ENCODE measurements at regions not wholly inside any gene's neighbourhood (a gene's known extent, or its start where the extent isn't known, plus 50 kb on each side); places are given as distances from the start of the nearest gene placed in this dataset.

- TF ChIP-seq, protein P1, sequence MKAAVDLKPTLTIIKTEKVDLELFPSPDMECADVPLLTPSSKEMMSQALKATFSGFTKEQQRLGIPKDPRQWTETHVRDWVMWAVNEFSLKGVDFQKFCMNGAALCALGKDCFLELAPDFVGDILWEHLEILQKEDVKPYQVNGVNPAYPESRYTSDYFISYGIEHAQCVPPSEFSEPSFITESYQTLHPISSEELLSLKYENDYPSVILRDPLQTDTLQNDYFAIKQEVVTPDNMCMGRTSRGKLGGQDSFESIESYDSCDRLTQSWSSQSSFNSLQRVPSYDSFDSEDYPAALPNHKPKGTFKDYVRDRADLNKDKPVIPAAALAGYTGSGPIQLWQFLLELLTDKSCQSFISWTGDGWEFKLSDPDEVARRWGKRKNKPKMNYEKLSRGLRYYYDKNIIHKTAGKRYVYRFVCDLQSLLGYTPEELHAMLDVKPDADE (IDR thresholded peaks at IDR 0.05): no peak
- TF ChIP-seq, protein P2, sequence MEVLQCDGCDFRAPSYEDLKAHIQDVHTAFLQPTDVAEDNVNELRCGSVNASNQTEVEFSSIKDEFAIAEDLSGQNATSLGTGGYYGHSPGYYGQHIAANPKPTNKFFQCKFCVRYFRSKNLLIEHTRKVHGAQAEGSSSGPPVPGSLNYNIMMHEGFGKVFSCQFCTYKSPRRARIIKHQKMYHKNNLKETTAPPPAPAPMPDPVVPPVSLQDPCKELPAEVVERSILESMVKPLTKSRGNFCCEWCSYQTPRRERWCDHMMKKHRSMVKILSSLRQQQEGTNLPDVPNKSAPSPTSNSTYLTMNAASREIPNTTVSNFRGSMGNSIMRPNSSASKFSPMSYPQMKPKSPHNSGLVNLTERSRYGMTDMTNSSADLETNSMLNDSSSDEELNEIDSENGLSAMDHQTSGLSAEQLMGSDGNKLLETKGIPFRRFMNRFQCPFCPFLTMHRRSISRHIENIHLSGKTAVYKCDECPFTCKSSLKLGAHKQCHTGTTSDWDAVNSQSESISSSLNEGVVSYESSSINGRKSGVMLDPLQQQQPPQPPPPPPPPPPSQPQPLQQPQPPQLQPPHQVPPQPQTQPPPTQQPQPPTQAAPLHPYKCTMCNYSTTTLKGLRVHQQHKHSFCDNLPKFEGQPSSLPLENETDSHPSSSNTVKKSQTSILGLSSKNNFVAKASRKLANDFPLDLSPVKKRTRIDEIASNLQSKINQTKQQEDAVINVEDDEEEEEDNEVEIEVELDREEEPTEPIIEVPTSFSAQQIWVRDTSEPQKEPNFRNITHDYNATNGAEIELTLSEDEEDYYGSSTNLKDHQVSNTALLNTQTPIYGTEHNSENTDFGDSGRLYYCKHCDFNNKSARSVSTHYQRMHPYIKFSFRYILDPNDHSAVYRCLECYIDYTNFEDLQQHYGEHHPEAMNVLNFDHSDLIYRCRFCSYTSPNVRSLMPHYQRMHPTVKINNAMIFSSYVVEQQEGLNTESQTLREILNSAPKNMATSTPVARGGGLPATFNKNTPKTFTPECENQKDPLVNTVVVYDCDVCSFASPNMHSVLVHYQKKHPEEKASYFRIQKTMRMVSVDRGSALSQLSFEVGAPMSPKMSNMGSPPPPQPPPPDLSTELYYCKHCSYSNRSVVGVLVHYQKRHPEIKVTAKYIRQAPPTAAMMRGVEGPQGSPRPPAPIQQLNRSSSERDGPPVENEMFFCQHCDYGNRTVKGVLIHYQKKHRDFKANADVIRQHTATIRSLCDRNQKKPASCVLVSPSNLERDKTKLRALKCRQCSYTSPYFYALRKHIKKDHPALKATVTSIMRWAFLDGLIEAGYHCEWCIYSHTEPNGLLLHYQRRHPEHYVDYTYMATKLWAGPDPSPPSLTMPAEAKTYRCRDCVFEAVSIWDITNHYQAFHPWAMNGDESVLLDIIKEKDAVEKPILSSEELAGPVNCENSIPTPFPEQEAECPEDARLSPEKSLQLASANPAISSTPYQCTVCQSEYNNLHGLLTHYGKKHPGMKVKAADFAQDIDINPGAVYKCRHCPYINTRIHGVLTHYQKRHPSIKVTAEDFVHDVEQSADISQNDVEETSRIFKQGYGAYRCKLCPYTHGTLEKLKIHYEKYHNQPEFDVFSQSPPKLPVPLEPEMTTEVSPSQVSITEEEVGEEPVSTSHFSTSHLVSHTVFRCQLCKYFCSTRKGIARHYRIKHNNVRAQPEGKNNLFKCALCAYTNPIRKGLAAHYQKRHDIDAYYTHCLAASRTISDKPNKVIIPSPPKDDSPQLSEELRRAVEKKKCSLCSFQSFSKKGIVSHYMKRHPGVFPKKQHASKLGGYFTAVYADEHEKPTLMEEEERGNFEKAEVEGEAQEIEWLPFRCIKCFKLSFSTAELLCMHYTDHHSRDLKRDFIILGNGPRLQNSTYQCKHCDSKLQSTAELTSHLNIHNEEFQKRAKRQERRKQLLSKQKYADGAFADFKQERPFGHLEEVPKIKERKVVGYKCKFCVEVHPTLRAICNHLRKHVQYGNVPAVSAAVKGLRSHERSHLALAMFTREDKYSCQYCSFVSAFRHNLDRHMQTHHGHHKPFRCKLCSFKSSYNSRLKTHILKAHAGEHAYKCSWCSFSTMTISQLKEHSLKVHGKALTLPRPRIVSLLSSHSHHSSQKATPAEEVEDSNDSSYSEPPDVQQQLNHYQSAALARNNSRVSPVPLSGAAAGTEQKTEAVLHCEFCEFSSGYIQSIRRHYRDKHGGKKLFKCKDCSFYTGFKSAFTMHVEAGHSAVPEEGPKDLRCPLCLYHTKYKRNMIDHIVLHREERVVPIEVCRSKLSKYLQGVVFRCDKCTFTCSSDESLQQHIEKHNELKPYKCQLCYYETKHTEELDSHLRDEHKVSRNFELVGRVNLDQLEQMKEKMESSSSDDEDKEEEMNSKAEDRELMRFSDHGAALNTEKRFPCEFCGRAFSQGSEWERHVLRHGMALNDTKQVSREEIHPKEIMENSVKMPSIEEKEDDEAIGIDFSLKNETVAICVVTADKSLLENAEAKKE (CRISPR knock-in tag; IDR thresholded peaks at IDR 0.05): no peak
- TF ChIP-seq, protein P3, sequence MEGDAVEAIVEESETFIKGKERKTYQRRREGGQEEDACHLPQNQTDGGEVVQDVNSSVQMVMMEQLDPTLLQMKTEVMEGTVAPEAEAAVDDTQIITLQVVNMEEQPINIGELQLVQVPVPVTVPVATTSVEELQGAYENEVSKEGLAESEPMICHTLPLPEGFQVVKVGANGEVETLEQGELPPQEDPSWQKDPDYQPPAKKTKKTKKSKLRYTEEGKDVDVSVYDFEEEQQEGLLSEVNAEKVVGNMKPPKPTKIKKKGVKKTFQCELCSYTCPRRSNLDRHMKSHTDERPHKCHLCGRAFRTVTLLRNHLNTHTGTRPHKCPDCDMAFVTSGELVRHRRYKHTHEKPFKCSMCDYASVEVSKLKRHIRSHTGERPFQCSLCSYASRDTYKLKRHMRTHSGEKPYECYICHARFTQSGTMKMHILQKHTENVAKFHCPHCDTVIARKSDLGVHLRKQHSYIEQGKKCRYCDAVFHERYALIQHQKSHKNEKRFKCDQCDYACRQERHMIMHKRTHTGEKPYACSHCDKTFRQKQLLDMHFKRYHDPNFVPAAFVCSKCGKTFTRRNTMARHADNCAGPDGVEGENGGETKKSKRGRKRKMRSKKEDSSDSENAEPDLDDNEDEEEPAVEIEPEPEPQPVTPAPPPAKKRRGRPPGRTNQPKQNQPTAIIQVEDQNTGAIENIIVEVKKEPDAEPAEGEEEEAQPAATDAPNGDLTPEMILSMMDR (conservative IDR thresholded peaks at IDR 0.05; ENCODE audit: low read depth in 2 of 2): no peak
- no peak for TF ChIP-seq CREB1 (CRISPR knock-in tag; IDR thresholded peaks at IDR 0.05; ENCODE audit: low read depth)
- no peak for TF ChIP-seq JUNB (IDR thresholded peaks at IDR 0.05; ENCODE audit: unreplicated experiment)
These were observed 106.2 kb upstream of the ATP1A1 start (continued) for GRCh38 chr1:116266864-116267212.

DNA sequence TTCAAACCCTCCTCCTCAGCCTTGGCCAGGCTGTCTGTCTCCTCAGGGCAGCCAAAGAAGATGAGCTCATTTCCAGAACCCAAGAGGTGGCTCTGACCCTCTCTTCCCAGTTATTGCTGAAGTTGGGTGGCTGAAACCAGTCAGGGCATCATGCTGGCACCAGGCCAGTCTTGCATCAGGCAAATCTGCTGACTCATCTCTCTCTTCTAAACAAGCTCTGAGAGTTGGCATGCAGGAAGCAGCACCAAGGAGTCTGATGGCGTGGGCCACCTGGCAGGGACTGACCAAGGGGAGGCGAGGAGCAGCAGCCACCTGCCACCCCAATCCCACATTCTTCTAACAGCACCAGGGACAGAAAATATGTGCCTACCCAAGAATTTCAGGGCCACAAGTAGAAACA lies 104.8 kb upstream of the ATP1A1 start:
- no peak for ATAC-seq
- Mint-ChIP-seq H3K36me3 (ENCODE audit: low read depth) (no peaks in the 10 kb centered on the region), H3K9me3 (no peaks in the 10 kb centered on the region), H3K4me3 (no peak overlapping the region), H3K4me1 (no peaks in the 10 kb centered on the region), H3K27ac (0 out of 2 replicates have a peak overlapping the region, but pooled peaks have one; percentile 36), H3K27me3 (ENCODE audit: insufficient read depth, low read depth, poor library complexity) (no peaks in the 10 kb centered on the region)
- no peaks in the 10 kb centered on the region for H3K4me1 ChIP-seq (ENCODE audit: insufficient read depth)
- H3K4me3 ChIP-seq: no peak overlapping the region
- no peak for DNase-seq (ENCODE audit: low spot score)
- H3K79me2 ChIP-seq (replicated peaks; ENCODE audit: insufficient read depth): no peaks in the 10 kb centered on the region
- H3K9me2 ChIP-seq (ENCODE audit: insufficient read depth): 0 out of 2 replicates have a peak, but pooled peaks cover 12% of the 10 kb centered on the region
- H3K36me3 ChIP-seq (ENCODE audit: insufficient read depth): no peaks in the 10 kb centered on the region
- no peaks in the 10 kb centered on the region for H4K20me1 ChIP-seq (replicated peaks; ENCODE audit: insufficient read depth)
- peak overlapping the region; percentile 59; the same call in 1 of the 2 replicates for H2AFZ ChIP-seq
- no peak overlapping the region for H3K27ac ChIP-seq (ENCODE audit: low read depth)
- H3K4me2 ChIP-seq: no peak overlapping the region
- H3K27me3 ChIP-seq (ENCODE audit: insufficient read depth): no peaks in the 10 kb centered on the region
- H3F3A ChIP-seq (replicated peaks; ENCODE audit: low read depth): no peaks in the 10 kb centered on the region
- TF ChIP-seq POLR2AphosphoS5 (IDR thresholded peaks at IDR 0.05; ENCODE audit: low read depth) (no peak), ZNF114 (CRISPR knock-in tag; IDR thresholded peaks at IDR 0.05) (no peak), JUNB (IDR thresholded peaks at IDR 0.05; ENCODE audit: unreplicated experiment) (no peak), NANOG (IDR thresholded peaks at IDR 0.05; ENCODE audit: borderline replicate concordance) (no peak)
- TF ChIP-seq, protein P1 (IDR thresholded peaks at IDR 0.05): no peak
